Keratinocyte (primary cell): ENCODE measurements at regions not wholly inside any gene's neighbourhood (a gene's known extent, or its start where the extent isn't known, plus 50 kb on each side); places are given as distances from the start of the nearest gene placed in this dataset.

ENCODE experiments used
- EZH2 ChIP-seq: IDR thresholded peaks from one replicate; pipeline ENCODE4 v1.6.1; 2012; ENCODE audit warnings: inconsistent platforms, mild to moderate bottlenecking, low read length, moderate library complexity
- TF ChIP-seq, protein P1 (sequence below), 3 experiments: IDR thresholded peaks in 1 of 3; conservative IDR thresholded peaks in 1 of 3; optimal IDR thresholded peaks in 1 of 3; 2 replicates in 2 of 3; 3 replicates in 1 of 3; pipeline versions ENCODE3 to v1.5.1; 2011; ENCODE audit warnings: low read length in 3 of 3, mild to moderate bottlenecking in 3 of 3, moderate library complexity in 2 of 3, control low read depth in 1 of 3, inconsistent platforms in 1 of 3; ENCODE audit not compliant: insufficient read depth in 2 of 3; ENCODE audit errors: extremely low read depth in 1 of 3

DNA sequence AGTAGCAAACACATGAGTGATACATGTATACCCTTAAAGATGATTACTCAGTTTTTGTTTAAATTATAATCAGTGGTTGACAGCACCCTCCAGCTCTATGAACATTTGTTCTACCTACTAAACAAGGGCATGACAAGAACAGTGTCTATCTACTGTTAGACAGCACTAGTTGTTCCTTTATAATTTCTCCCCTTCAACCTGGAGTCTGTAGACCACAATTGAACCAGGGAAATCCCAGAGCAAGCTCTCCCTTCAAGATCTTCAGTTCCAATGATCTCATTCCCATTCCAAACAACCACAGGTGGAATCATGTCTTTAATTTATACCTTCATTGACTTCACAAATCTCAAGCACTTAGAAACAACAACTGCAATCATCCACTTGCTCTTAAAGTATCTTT is 216.1 kb downstream of the HHIPL2 start:
- TF ChIP-seq, protein P1, sequence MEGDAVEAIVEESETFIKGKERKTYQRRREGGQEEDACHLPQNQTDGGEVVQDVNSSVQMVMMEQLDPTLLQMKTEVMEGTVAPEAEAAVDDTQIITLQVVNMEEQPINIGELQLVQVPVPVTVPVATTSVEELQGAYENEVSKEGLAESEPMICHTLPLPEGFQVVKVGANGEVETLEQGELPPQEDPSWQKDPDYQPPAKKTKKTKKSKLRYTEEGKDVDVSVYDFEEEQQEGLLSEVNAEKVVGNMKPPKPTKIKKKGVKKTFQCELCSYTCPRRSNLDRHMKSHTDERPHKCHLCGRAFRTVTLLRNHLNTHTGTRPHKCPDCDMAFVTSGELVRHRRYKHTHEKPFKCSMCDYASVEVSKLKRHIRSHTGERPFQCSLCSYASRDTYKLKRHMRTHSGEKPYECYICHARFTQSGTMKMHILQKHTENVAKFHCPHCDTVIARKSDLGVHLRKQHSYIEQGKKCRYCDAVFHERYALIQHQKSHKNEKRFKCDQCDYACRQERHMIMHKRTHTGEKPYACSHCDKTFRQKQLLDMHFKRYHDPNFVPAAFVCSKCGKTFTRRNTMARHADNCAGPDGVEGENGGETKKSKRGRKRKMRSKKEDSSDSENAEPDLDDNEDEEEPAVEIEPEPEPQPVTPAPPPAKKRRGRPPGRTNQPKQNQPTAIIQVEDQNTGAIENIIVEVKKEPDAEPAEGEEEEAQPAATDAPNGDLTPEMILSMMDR (optimal IDR thresholded peaks at IDR 0.05 in 1 of 3, IDR thresholded peaks at IDR 0.05 in 1 of 3, conservative IDR thresholded peaks at IDR 0.05 in 1 of 3; ENCODE audit: extremely low read depth in 1 of 3, insufficient read depth in 2 of 3, low read length in 3 of 3), result no peak
- TF ChIP-seq EZH2, result no peak
